Right lobe of liver (tissue), 6 donors: ENCODE measurements at regions not wholly inside any gene's neighbourhood (a gene's known extent, or its start where the extent isn't known, plus 50 kb on each side); places are given as distances from the start of the nearest gene placed in this dataset.

Experiments
- ATAC-seq, 4 donors: fragments of 200-7000 bp; cut with Tn5 transposase; one replicate each; pipeline ENCODE4 v1.9.1; 2020; ENCODE audit warnings: mild to moderate bottlenecking in 4 of 4, moderate library complexity in 4 of 4
- DNase-seq, 3 donors: peaks; one replicate each; pipeline ENCODE4 v3.0.0-alpha.2; 2020
- H3K27ac ChIP-seq, 3 donors: fragments of 200-600 bp; one replicate each; pipeline ENCODE4 v1.8.0; 2022
- H3K27me3 ChIP-seq, 2 donors: fragments of 200-600 bp; one replicate each; pipeline ENCODE4 v1.8.0; 2022
- H3K36me3 ChIP-seq, 4 donors: fragments of 200-600 bp; sonication (generic) in 1 of 4; one replicate each; pipeline versions ENCODE4 v1.5.1 to v1.8.0; 2017 to 2022; ENCODE audit warnings: control low read depth in 1 of 4
- H3K4me1 ChIP-seq, 4 donors: fragments of 200-600 bp; sonication (generic) in 1 of 4; one replicate each; pipeline versions ENCODE4 v1.5.1 to v1.8.0; 2017 to 2022; ENCODE audit warnings: control low read depth in 1 of 4
- H3K4me3 ChIP-seq, 3 donors: fragments of 200-600 bp; one replicate each; pipeline ENCODE4 v1.8.0; 2022
- H3K9me3 ChIP-seq, 4 donors: fragments of 200-600 bp; sonication (generic) in 1 of 4; one replicate each; pipeline versions ENCODE4 v1.5.1 to v1.8.0; 2017 to 2022; ENCODE audit warnings: control low read depth in 1 of 4
- POLR2A ChIP-seq: fragments of 450-650 bp; IDR thresholded peaks from one replicate; pipeline ENCODE4 v1.6.1; 2017; ENCODE audit warnings: antibody characterized with exemption, mild to moderate bottlenecking
- WGBS: methylation state at CpG from one replicate; pipeline ENCODE4 v1.1.6; 2018; ENCODE audit warnings: low coverage, low lambda C conversion rate; ENCODE audit not compliant: insufficient coverage; ENCODE audit errors: missing lambda C conversion rate; 5-methylcytosine and 5-hydroxymethylcytosine counted together
- intact Hi-C, 2 donors: fragments of 100-400 bp; cut with DNase I; formaldehyde crosslinking; loops; one replicate each; pipeline versions ENCODE4 v1.11.2 to v1.14.1; 2022
- TF ChIP-seq, protein P1 (sequence below), 4 donors: fragments of 200-600 bp in 3 of 4; fragments of 450-650 bp in 1 of 4; IDR thresholded peaks; one replicate each; pipeline versions ENCODE4 v1.5.1 to v1.8.0; 2016 to 2022; ENCODE audit warnings: antibody characterized with exemption in 4 of 4, mild to moderate bottlenecking in 2 of 4
- donor health status: DM: no; HTN: yes; CAD: no.
- donor health status: DM: no; HTN: no; CAD: no.
- donor health status: DM: no; HTN: no; CAD: no.
- donor health status: DM: no; HTN: yes; CAD: no.
- donor health status: DM: no; HTN: yes; CAD: no.

DNA sequence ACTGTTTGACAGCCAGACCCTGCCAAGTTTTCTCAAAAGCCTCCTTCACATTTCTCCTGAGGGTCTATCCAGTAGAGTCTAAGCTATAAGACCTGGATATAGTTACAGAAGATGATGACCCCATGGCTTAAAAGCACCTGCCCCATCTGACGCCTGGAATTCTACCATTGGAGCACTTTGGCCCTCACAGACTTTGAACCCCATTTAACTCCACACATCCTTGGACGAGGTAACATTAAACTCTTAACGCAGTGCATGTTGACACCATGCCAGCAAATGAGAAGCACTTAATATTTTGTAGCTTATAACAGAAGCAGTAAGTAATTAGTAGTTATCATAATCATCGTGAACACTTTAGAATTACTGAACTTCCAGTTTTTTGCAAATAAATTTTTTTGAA, 61.9 kb upstream of the SMNDC1 start:
- H3K4me1 ChIP-seq: peaks cover 0 to 7% (median 3%) of the 10 kb centered on the region in 4 donors
- no peak overlapping the region for H3K27ac ChIP-seq
- TF ChIP-seq, protein P1, sequence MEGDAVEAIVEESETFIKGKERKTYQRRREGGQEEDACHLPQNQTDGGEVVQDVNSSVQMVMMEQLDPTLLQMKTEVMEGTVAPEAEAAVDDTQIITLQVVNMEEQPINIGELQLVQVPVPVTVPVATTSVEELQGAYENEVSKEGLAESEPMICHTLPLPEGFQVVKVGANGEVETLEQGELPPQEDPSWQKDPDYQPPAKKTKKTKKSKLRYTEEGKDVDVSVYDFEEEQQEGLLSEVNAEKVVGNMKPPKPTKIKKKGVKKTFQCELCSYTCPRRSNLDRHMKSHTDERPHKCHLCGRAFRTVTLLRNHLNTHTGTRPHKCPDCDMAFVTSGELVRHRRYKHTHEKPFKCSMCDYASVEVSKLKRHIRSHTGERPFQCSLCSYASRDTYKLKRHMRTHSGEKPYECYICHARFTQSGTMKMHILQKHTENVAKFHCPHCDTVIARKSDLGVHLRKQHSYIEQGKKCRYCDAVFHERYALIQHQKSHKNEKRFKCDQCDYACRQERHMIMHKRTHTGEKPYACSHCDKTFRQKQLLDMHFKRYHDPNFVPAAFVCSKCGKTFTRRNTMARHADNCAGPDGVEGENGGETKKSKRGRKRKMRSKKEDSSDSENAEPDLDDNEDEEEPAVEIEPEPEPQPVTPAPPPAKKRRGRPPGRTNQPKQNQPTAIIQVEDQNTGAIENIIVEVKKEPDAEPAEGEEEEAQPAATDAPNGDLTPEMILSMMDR (IDR thresholded peaks at IDR 0.05): no peak
- no peak for TF ChIP-seq POLR2A
- ATAC-seq: no peak
- intact Hi-C loops: no loop called here
- no peak for DNase-seq
- no peaks in the 10 kb centered on the region for H3K27me3 ChIP-seq
- H3K9me3 ChIP-seq: no peaks in the 10 kb centered on the region
- H3K4me3 ChIP-seq: no peak overlapping the region
- WGBS: 46% methylated on average over 4 of the region's 4 CpGs
- no peaks in the 10 kb centered on the region for H3K36me3 ChIP-seq

DNA sequence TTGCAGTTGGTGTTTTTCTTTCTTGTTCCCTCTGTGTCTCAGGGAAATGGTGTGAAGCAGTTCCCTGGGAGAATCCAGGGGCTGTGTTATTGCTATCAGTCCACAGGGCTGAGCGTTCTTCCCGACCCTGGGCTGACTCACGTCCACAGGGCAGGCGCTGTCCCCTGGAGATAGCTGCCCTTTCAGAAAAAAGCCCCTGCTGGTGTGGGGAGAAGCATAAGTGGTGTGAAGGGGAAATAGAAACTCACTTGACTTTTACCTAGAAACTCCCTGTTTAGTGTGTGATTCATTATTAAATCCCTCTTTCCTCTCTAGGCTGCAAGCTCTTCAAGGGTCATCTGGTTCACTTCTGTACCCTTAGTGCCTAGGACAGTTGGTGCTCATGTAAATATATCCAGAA, 63.3 kb upstream of the SMNDC1 start:
- no peaks in the 10 kb centered on the region for H3K9me3 ChIP-seq
- ATAC-seq: peak in 3 of 4 donors; percentile 25 to 72 (median 55)
- 20% methylated on average over 4 of the region's 4 CpGs for WGBS
- H3K27me3 ChIP-seq: no peaks in the 10 kb centered on the region
- no peak for DNase-seq
- no peaks in the 10 kb centered on the region for H3K36me3 ChIP-seq
- no peak overlapping the region for H3K4me3 ChIP-seq
- H3K4me1 ChIP-seq: peaks cover 0 to 7% (median 3%) of the 10 kb centered on the region in 4 donors
- no peak overlapping the region for H3K27ac ChIP-seq
- intact Hi-C loops: no loop called here
- TF ChIP-seq, protein P1 (IDR thresholded peaks at IDR 0.05): no peak
- TF ChIP-seq POLR2A: no peak

DNA sequence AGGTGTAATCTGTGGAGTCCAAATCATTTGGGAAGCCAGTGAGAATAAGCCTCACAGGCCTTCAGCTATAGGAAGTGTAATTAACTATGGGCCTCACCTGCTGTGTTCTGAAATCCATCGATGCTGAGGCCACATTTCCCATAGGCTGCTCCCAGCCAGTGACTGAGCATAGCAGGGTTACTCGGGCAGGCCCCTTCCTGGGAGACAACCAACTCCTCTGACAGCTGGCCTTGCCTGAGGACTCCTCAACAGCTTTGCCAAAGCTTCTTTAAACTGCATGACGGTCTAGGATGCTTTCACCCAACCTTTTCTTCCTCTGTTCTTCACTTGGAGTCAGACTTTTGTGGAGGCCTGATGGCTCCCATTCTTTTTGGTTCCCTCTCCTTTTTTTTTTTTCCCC, 63.8 kb upstream of the SMNDC1 start:
- peaks cover 0 to 6% (median 3%) of the 10 kb centered on the region in 4 donors for H3K4me1 ChIP-seq
- H3K4me3 ChIP-seq: no peak overlapping the region
- ATAC-seq: no peak
- WGBS: 83% methylated on average over 1 of the region's 3 CpGs
- intact Hi-C loops: no loop called here
- no peak for DNase-seq
- no peaks in the 10 kb centered on the region for H3K36me3 ChIP-seq
- no peak for TF ChIP-seq POLR2A
- TF ChIP-seq, protein P1 (IDR thresholded peaks at IDR 0.05): no peak
- H3K27ac ChIP-seq: no peak overlapping the region
- H3K27me3 ChIP-seq: no peaks in the 10 kb centered on the region
- no peaks in the 10 kb centered on the region for H3K9me3 ChIP-seq

DNA sequence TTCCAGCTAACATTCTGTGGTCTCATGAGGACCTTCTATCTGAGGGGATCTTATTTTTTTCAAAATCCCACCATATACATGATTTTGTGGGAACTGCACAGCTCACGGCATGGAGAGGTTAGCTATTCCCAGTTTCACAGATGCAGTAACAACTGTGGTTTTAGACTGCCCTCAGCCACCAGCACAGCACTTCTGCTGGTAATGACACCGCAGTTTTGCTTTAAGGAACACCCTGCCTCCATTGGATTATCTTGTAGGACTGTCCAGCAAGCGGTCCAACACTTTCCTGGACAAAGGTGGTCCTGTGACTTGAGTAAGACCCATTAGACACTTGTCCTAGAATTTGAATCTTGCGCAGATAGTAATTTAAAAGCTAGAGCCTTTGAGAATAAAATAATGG, 65.3 kb upstream of the SMNDC1 start:
- Histone ChIP-seq H3K27ac (no peak overlapping the region), H3K36me3 (no peaks in the 10 kb centered on the region), H3K4me3 (no peak overlapping the region), H3K9me3 (no peaks in the 10 kb centered on the region), H3K4me1 (no peaks in the 10 kb centered on the region), H3K27me3 (no peaks in the 10 kb centered on the region)
- no peak for DNase-seq
- 90% methylated on average over 3 of the region's 4 CpGs for WGBS
- intact Hi-C loops: no loop called here
- TF ChIP-seq, protein P1 (IDR thresholded peaks at IDR 0.05): no peak
- TF ChIP-seq POLR2A: no peak
- ATAC-seq: no peak

DNA sequence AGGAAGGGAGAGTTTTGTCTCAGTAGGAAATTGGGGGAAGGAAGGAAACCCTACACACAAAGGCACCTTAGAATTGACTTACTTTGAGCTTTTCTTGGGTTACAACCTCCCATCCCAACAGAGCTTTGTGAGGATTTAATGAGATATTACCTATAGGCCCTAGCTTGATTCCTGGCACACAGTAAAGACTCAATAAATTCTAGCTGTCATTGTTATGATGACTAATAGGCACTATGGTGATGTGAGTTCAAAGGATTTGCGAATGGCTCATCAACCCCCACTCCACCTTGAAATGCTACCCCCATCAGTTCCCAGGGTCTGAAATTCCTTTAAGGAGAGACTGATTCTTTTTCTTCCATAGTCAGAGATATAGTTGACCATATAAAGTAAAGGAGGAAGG, 67.9 kb upstream of the SMNDC1 start:
- no peak for DNase-seq
- Histone ChIP-seq H3K36me3 (no peaks in the 10 kb centered on the region), H3K27me3 (no peaks in the 10 kb centered on the region), H3K4me1 (no peaks in the 10 kb centered on the region), H3K4me3 (no peak overlapping the region), H3K27ac (no peak overlapping the region), H3K9me3 (no peaks in the 10 kb centered on the region)
- WGBS: 75% methylated on average over 1 of the region's 1 CpG
- TF ChIP-seq, protein P1 (IDR thresholded peaks at IDR 0.05): no peak
- intact Hi-C loops: no loop called here
- ATAC-seq: no peak
